Natural killer cell (primary cell): ENCODE measurements at regions not wholly inside any gene's neighbourhood (a gene's known extent, or its start where the extent isn't known, plus 50 kb on each side); places are given as distances from the start of the nearest gene placed in this dataset.

Source experiments
- ATAC-seq, 3 donors: fragments of 150-1000 bp in 2 of 3; fragments of 200-7000 bp in 1 of 3; cut with Tn5 transposase; 1 replicate in 1 of 3; 2 replicates in 2 of 3; pipeline ENCODE4 v1.10.0; 2021; ENCODE audit warnings: mild to moderate bottlenecking in 2 of 3, moderate library complexity in 2 of 3
- DNase-seq, 2 donors: peaks; one replicate each; pipeline versions ENCODE4 v3.0.0 to v3.0.0-alpha.2; 2013 to 2021; ENCODE audit warnings: mixed read lengths in 1 of 2
- H3K27ac ChIP-seq: one replicate; pipeline ENCODE4 v1.5.1; 2013; ENCODE audit warnings: mild to moderate bottlenecking, low read length
- H3K27me3 ChIP-seq: one replicate; pipeline ENCODE4 v1.6.1; 2013; ENCODE audit warnings: low read length; ENCODE audit not compliant: control insufficient read depth, insufficient read depth
- H3K36me3 ChIP-seq: one replicate; pipeline ENCODE4 v1.6.1; 2013; ENCODE audit warnings: low read length; ENCODE audit not compliant: control insufficient read depth, insufficient read depth
- H3K4me1 ChIP-seq: one replicate; pipeline ENCODE4 v1.6.1; 2013; ENCODE audit warnings: low read length; ENCODE audit not compliant: control insufficient read depth, insufficient read depth
- H3K4me3 ChIP-seq: one replicate; pipeline ENCODE4 v1.5.1; 2013; ENCODE audit warnings: low read length
- H3K9me3 ChIP-seq: one replicate; pipeline ENCODE4 v1.6.1; 2013; ENCODE audit warnings: low read length; ENCODE audit not compliant: control insufficient read depth, insufficient read depth
- H3K27ac Mint-ChIP-seq, 2 donors: one replicate each; pipeline ENCODE4 v1.8.0; 2022; ENCODE audit warnings: mild to moderate bottlenecking in 2 of 2, mixed read lengths in 2 of 2, moderate library complexity in 1 of 2
- H3K27me3 Mint-ChIP-seq, 2 donors: one replicate each; pipeline ENCODE4 v1.8.0; 2022; ENCODE audit warnings: low read depth in 2 of 2, mixed read lengths in 2 of 2
- H3K36me3 Mint-ChIP-seq: one replicate; pipeline ENCODE4 v1.8.0; 2022; ENCODE audit warnings: mixed read lengths
- H3K4me1 Mint-ChIP-seq, 2 donors: one replicate each; pipeline ENCODE4 v1.8.0; 2022; ENCODE audit warnings: mixed read lengths in 2 of 2
- H3K4me3 Mint-ChIP-seq: one replicate; pipeline ENCODE4 v1.8.0; 2022; ENCODE audit warnings: mild to moderate bottlenecking, moderate library complexity, mixed read lengths
- H3K9me3 Mint-ChIP-seq, 2 donors: one replicate each; pipeline ENCODE4 v1.8.0; 2022; ENCODE audit warnings: mixed read lengths in 2 of 2
- CTCF ChIP-seq: fragments of 200-600 bp; IDR thresholded peaks from one replicate; pipeline ENCODE4 v1.8.0; 2022; ENCODE audit warnings: antibody characterized with exemption
- WGBS: methylation state at CpG from one replicate; pipeline ENCODE4 v1.1.7; 2013; ENCODE audit warnings: missing lambda C conversion rate; ENCODE audit not compliant: insufficient coverage; 5-methylcytosine and 5-hydroxymethylcytosine counted together
- intact Hi-C: fragments of 100-400 bp; cut with micrococcal nuclease; formaldehyde crosslinking; loops from one replicate; pipeline ENCODE4 v1.14.2; 2022

GRCh38 chr5:87765009-87765408 is 352.3 kb upstream of the CCNH start:
- intact Hi-C loops, result no loop called here

GRCh38 chr5:87762631-87763030 is 349.9 kb upstream of the CCNH start:
- DNase-seq (no peak), ATAC-seq (no peak)
- no peaks in the 10 kb centered on the region for H3K36me3 ChIP-seq
- H3K4me1 ChIP-seq, result no peaks in the 10 kb centered on the region
- Mint-ChIP-seq H3K27me3 (peaks cover 2 to 12% of the 10 kb centered on the region in 2 donors), H3K4me3 (no peak overlapping the region), H3K9me3 (no peaks in the 10 kb centered on the region), H3K4me1 (no peaks in the 10 kb centered on the region), H3K36me3 (no peaks in the 10 kb centered on the region), H3K27ac (no peak overlapping the region)
- H3K27ac ChIP-seq, result no peak overlapping the region
- H3K27me3 ChIP-seq, result peaks cover 3% of the 10 kb centered on the region
- no peak overlapping the region for H3K4me3 ChIP-seq
- no peak for TF ChIP-seq CTCF
- H3K9me3 ChIP-seq, result no peaks in the 10 kb centered on the region
- intact Hi-C loops, result no loop called here
- 89% methylated on average over 1 of the region's 1 CpG for WGBS

More at GRCh38 chr5:87765009-87765408, 352.3 kb upstream of the CCNH start:
- no peak for TF ChIP-seq CTCF
- H3K9me3 ChIP-seq, result no peaks in the 10 kb centered on the region
- H3K4me3 Mint-ChIP-seq, result no peak overlapping the region
- ATAC-seq, result no peak
- peaks cover 6% of the 10 kb centered on the region for H3K27me3 ChIP-seq
- H3K4me3 ChIP-seq, result no peak overlapping the region
- H3K36me3 Mint-ChIP-seq, result no peaks in the 10 kb centered on the region
- WGBS, result 63% methylated on average over 2 of the region's 5 CpGs
- no peak overlapping the region for H3K27ac Mint-ChIP-seq
- peaks cover 4 to 30% of the 10 kb centered on the region in 2 donors for H3K27me3 Mint-ChIP-seq
- H3K27ac ChIP-seq, result no peak overlapping the region
- no peaks in the 10 kb centered on the region for H3K4me1 Mint-ChIP-seq
- no peak for DNase-seq
- no peaks in the 10 kb centered on the region for H3K9me3 Mint-ChIP-seq
- H3K4me1 ChIP-seq, result no peaks in the 10 kb centered on the region
- H3K36me3 ChIP-seq, result no peaks in the 10 kb centered on the region

GRCh38 chr5:87756951-87757350 is 344.2 kb upstream of the CCNH start:
- TF ChIP-seq CTCF, result no peak
- ATAC-seq, result no peak
- Histone ChIP-seq H3K27ac (no peak overlapping the region), H3K4me1 (no peaks in the 10 kb centered on the region), H3K27me3 (no peaks in the 10 kb centered on the region), H3K36me3 (no peaks in the 10 kb centered on the region), H3K4me3 (no peak overlapping the region), H3K9me3 (no peaks in the 10 kb centered on the region)
- intact Hi-C loops, result no loop called here
- Mint-ChIP-seq H3K4me3 (no peak overlapping the region), H3K4me1 (no peaks in the 10 kb centered on the region), H3K36me3 (no peaks in the 10 kb centered on the region), H3K27ac (no peak overlapping the region), H3K27me3 (no peaks in the 10 kb centered on the region), H3K9me3 (no peaks in the 10 kb centered on the region)
- no CpG with 5 or more reads among the region's 1 CpG for WGBS
- no peak for DNase-seq

DNA sequence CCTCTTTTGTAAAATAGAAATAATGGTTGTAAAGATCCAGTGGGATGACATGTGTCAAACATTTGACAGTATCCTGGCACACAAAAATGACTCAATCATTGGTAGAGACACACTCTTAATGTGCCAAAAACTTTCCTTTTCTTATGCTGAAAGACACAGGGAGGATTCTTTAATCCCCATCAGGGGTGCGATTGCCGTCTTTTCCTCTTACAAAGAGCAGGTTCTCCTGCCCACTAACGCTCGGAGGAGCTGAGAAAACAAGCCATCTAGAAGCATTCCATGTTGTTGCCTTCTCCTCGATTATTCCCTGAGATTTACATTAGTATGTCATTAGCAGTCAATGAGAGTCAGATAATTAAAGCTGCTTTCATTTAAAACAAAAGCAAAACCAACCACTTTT is 342.6 kb upstream of the CCNH start:
- Mint-ChIP-seq H3K4me3 (no peak overlapping the region), H3K27ac (no peak overlapping the region), H3K9me3 (no peaks in the 10 kb centered on the region), H3K27me3 (no peaks in the 10 kb centered on the region), H3K36me3 (no peaks in the 10 kb centered on the region), H3K4me1 (no peaks in the 10 kb centered on the region)
- H3K36me3 ChIP-seq, result no peaks in the 10 kb centered on the region
- WGBS, result 65% methylated on average over 4 of the region's 5 CpGs
- DNase-seq, result no peak
- H3K27me3 ChIP-seq, result no peaks in the 10 kb centered on the region
- H3K4me1 ChIP-seq, result no peaks in the 10 kb centered on the region
- ATAC-seq, result no peak
- H3K9me3 ChIP-seq, result no peaks in the 10 kb centered on the region
- no peak overlapping the region for H3K4me3 ChIP-seq
- intact Hi-C loops, result no loop called here
- no peak overlapping the region for H3K27ac ChIP-seq
- TF ChIP-seq CTCF, result no peak
